BE2C (cell line): ENCODE measurements at regions not wholly inside any gene's neighbourhood (a gene's known extent, or its start where the extent isn't known, plus 50 kb on each side); places are given as distances from the start of the nearest gene placed in this dataset.

ENCODE experiments used
- DNase-seq: peaks from one replicate; pipeline ENCODE4 v3.0.0-alpha.2; 2020
- H3K27me3 ChIP-seq: fragments of 250-450 bp; sonication (Bioruptor Pico); 2 replicates; pipeline ENCODE4 v1.5.1; 2020; ENCODE audit warnings: mild to moderate bottlenecking
- H3K36me3 ChIP-seq: fragments of 250-450 bp; sonication (Bioruptor Pico); 2 replicates; pipeline ENCODE4 v1.5.1; 2020; ENCODE audit warnings: mild to moderate bottlenecking
- H3K4me1 ChIP-seq: fragments of 250-450 bp; sonication (Bioruptor Pico); 2 replicates; pipeline ENCODE4 v1.5.1; 2020
- H3K4me3 ChIP-seq: 2 replicates; pipeline ENCODE4 v1.5.1; 2011; ENCODE audit warnings: low read depth, low read length
- H3K9me3 ChIP-seq: fragments of 250-450 bp; sonication (Bioruptor Pico); 2 replicates; pipeline ENCODE4 v1.5.1; 2020
- TF ChIP-seq, protein P1 (sequence below): IDR thresholded peaks from 2 replicates; pipeline ENCODE4 v1.5.1; 2012; ENCODE audit warnings: mild to moderate bottlenecking, low read depth, low read length

DNA sequence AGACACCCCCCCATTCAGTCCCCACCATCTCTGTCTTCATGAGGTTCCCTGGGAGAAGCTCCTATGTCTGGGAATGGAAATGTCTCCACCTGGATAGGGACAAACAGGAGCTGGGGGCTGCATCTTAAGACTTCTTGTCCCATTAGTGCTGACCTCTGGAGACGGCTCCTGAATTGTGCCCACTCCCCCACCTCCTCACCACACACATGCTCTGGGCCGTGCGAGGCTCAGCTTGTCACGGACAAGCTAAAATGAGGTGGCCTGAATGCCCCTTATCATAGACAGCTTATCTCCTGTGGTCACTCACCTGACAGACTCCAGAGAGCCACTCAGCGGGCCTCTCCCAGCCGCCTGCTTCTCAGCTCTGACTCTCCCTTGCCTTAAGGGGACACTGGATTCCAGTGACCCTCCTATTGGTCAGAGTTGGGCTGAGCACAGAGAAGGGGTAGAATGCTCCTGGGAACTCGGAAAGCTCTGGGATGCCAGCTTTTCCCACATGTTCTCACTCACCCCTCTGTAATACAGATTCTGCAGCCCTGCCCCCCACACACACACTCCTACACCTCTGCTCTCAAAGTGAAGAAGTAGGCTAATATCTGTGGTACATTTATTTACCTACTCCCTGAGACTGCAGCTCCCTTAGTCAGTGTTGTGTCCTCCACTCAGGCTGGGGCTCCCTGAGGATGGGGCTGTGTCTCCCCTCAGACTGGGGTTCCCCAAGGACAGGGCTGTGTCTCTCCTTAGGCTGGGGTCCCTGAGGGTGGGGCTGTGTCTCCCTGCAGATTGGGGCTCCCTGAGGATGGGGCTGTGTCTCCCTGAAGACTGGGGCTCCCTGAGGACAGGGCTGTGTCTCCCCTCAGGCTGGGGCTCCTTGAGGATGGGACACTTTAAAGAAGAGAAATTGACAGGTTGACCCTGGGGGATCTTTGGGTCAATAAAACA lies 167.5 kb downstream of the VEGFA start:
- TF ChIP-seq, protein P1, sequence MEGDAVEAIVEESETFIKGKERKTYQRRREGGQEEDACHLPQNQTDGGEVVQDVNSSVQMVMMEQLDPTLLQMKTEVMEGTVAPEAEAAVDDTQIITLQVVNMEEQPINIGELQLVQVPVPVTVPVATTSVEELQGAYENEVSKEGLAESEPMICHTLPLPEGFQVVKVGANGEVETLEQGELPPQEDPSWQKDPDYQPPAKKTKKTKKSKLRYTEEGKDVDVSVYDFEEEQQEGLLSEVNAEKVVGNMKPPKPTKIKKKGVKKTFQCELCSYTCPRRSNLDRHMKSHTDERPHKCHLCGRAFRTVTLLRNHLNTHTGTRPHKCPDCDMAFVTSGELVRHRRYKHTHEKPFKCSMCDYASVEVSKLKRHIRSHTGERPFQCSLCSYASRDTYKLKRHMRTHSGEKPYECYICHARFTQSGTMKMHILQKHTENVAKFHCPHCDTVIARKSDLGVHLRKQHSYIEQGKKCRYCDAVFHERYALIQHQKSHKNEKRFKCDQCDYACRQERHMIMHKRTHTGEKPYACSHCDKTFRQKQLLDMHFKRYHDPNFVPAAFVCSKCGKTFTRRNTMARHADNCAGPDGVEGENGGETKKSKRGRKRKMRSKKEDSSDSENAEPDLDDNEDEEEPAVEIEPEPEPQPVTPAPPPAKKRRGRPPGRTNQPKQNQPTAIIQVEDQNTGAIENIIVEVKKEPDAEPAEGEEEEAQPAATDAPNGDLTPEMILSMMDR, result no peak
- no peaks in the 10 kb centered on the region for H3K36me3 ChIP-seq
- H3K27me3 ChIP-seq, result no peaks in the 10 kb centered on the region
- peaks cover 63% of the 10 kb centered on the region for H3K4me1 ChIP-seq
- no peak for DNase-seq
- H3K4me3 ChIP-seq, result no peak overlapping the region
- H3K9me3 ChIP-seq, result no peaks in the 10 kb centered on the region

DNA sequence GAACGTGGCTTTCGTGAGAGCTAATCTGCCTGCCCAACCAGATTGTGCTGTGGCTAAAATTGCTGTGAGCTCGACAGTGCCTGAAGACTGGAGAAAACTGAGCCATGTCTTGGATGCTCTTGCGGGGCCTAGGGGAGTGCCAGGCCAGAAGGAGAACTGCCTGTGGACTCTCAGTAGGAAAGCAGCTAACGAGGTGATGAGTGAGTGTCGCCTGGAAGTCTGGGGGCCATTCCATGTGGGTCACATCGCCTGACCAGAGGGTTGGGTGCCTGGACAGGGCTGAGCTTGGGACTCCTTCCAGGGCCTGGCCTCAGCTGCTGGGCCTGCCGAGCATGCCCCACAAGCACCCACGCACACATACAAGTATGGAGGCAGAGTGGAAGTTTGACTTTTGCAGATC lies 166.5 kb downstream of the VEGFA start:
- Histone ChIP-seq H3K4me1 (peaks cover 65% of the 10 kb centered on the region), H3K4me3 (no peak overlapping the region), H3K9me3 (no peaks in the 10 kb centered on the region), H3K27me3 (no peaks in the 10 kb centered on the region), H3K36me3 (no peaks in the 10 kb centered on the region)
- TF ChIP-seq, protein P1, result no peak
- DNase-seq, result no peak

DNA sequence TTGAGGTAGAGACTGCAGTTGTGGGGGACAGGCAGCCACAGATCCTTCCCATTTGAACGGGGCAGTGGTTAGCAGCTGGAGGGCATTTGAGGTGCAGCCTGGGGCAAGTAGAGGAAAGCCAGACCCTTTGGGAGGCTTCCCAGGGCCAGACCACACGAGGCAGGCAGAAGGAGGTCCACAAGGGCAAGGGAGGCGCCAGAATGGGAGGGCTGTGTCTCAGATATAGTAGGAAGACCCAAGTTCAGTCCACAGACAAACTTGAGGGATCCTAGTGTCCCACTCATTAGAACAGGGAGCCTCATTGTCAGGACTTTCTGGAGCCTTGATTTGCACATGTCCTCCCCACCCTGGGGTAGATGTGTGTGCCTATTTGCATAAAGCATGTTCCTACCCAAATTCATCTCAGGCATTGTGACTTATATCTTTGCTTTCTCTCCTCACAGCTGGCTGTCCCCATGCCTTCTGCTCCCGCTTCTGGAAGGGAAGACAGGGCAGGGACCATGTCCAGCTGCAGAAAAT lies 166.0 kb downstream of the VEGFA start:
- TF ChIP-seq, protein P1, result no peak
- H3K4me1 ChIP-seq, result peaks cover 60% of the 10 kb centered on the region
- H3K36me3 ChIP-seq, result no peaks in the 10 kb centered on the region
- no peak overlapping the region for H3K4me3 ChIP-seq
- H3K27me3 ChIP-seq, result no peaks in the 10 kb centered on the region
- no peak for DNase-seq
- no peaks in the 10 kb centered on the region for H3K9me3 ChIP-seq

- Histone ChIP-seq H3K27me3 (no peaks in the 10 kb centered on the region), H3K36me3 (no peaks in the 10 kb centered on the region), H3K4me3 (no peak overlapping the region), H3K9me3 (no peaks in the 10 kb centered on the region), H3K4me1 (peaks cover 50% of the 10 kb centered on the region)
- TF ChIP-seq, protein P1, result no peak
- no peak for DNase-seq
Observed at GRCh38 chr6:43934803-43935602, 165.0 kb downstream of the VEGFA start.

GRCh38 chr6:43934183-43934802 lies 164.3 kb downstream of the VEGFA start:
- H3K4me3 ChIP-seq, result no peak overlapping the region
- no peaks in the 10 kb centered on the region for H3K9me3 ChIP-seq
- peaks cover 47% of the 10 kb centered on the region for H3K4me1 ChIP-seq
- no peak for DNase-seq
- H3K27me3 ChIP-seq, result no peaks in the 10 kb centered on the region
- no peaks in the 10 kb centered on the region for H3K36me3 ChIP-seq
- TF ChIP-seq, protein P1, result no peak
